Right ventricle myocardium inferior (tissue), 1 donor: ENCODE measurements at regions not wholly inside any gene's neighbourhood (a gene's known extent, or its start where the extent isn't known, plus 50 kb on each side); places are given as distances from the start of the nearest gene placed in this dataset.
"Not testable (repeated sequence)": the region's sequence is repeated elsewhere in the genome, so short reads cannot be mapped to it uniquely, and the experiment has no call there.

ENCODE experiments used
- ATAC-seq: fragments of 200-7000 bp; cut with Tn5 transposase; one replicate; pipeline ENCODE4 v1.9.1; 2020; ENCODE audit warnings: mild to moderate bottlenecking, moderate library complexity
- DNase-seq: peaks from one replicate; pipeline ENCODE4 v3.0.0; 2021; ENCODE audit errors: missing footprints
- intact Hi-C: fragments of 100-400 bp; cut with DNase I; formaldehyde crosslinking; loops from one replicate; pipeline ENCODE4 v1.11.0; 2022
- donor health status: DM: no; HTN: yes; CAD: no; lungs with severe emphysema.

GRCh38 chr2:52622266-52622665 lies 1145.3 kb upstream of the CHAC2 start:
- no peak for DNase-seq
- intact Hi-C loops, result no loop called here
- no peak for ATAC-seq

GRCh38 chr2:52613064-52613463 lies 1154.5 kb upstream of the CHAC2 start:
- no peak for DNase-seq
- ATAC-seq, result no peak
- intact Hi-C loops, result no loop called here

GRCh38 chr2:52611759-52612158 lies 1155.8 kb upstream of the CHAC2 start:
- intact Hi-C loops, result no loop called here
- DNase-seq (no peak), ATAC-seq (no peak)

- ATAC-seq (no peak), DNase-seq (no peak)
- intact Hi-C loops, result no loop called here
These were observed 1159.6 kb upstream of the CHAC2 start for GRCh38 chr2:52608030-52608429.

- DNase-seq (no peak), ATAC-seq (no peak)
- intact Hi-C loops, result no loop called here
These were observed 1170.3 kb upstream of the CHAC2 start for GRCh38 chr2:52597346-52597745.

GRCh38 chr2:52594026-52594425 lies 1173.6 kb upstream of the CHAC2 start:
- intact Hi-C loops, result no loop called here
- ATAC-seq (no peak), DNase-seq (no peak)

- ATAC-seq, DNase-seq, intact Hi-C loops: not testable (repeated sequence)
These were observed 1183.5 kb upstream of the CHAC2 start for GRCh38 chr2:52584071-52584470.

GRCh38 chr2:52572469-52572894 lies 1195.1 kb upstream of the CHAC2 start:
- ATAC-seq (no peak), DNase-seq (no peak)
- intact Hi-C loops, result no loop called here

- ATAC-seq, result no peak
These were observed 1195.9 kb upstream of the CHAC2 start for GRCh38 chr2:52571380-52572347.

GRCh38 chr2:52570716-52571115 lies 1196.9 kb upstream of the CHAC2 start:
- no peak for DNase-seq
- ATAC-seq, result no peak
- intact Hi-C loops, result no loop called here

More at GRCh38 chr2:52571380-52572347, 1195.9 kb upstream of the CHAC2 start:
- intact Hi-C loops, result no loop called here
- peak; percentile 64 for DNase-seq

- DNase-seq (no peak), ATAC-seq (no peak)
- intact Hi-C loops, result no loop called here
These were observed 1204.5 kb upstream of the CHAC2 start for GRCh38 chr2:52563151-52563550.

GRCh38 chr2:52558265-52558664 lies 1209.3 kb upstream of the CHAC2 start:
- intact Hi-C loops, result no loop called here

GRCh38 chr2:52542297-52542696 lies 1225.3 kb upstream of the CHAC2 start:
- ATAC-seq (no peak), DNase-seq (peak; percentile 71)
- intact Hi-C loops, result no loop called here

More at GRCh38 chr2:52558265-52558664, 1209.3 kb upstream of the CHAC2 start:
- ATAC-seq (no peak), DNase-seq (no peak)

GRCh38 chr2:52539026-52539970 lies 1228.3 kb upstream of the CHAC2 start:
- no peak for DNase-seq
- intact Hi-C loops, result no loop called here

GRCh38 chr2:52537588-52537987 lies 1230.0 kb upstream of the CHAC2 start:
- intact Hi-C loops, result no loop called here
- no peak for DNase-seq
- ATAC-seq, result no peak

More at GRCh38 chr2:52539026-52539970, 1228.3 kb upstream of the CHAC2 start:
- ATAC-seq, result no peak

GRCh38 chr2:52536929-52537460 lies 1230.6 kb upstream of the CHAC2 start:
- intact Hi-C loops, result no loop called here
- DNase-seq, result no peak
- no peak for ATAC-seq

- DNase-seq, result no peak
- ATAC-seq, result no peak
- intact Hi-C loops, result no loop called here
These were observed 1234.6 kb upstream of the CHAC2 start for GRCh38 chr2:52532956-52533355.

GRCh38 chr2:52526735-52527134 lies 1240.9 kb upstream of the CHAC2 start:
- ATAC-seq (no peak), DNase-seq (no peak)
- intact Hi-C loops, result no loop called here

- ATAC-seq (no peak), DNase-seq (no peak)
- intact Hi-C loops, result no loop called here
These were observed 1247.0 kb upstream of the CHAC2 start for GRCh38 chr2:52520644-52521043.
